GM12878 (cell line): ENCODE measurements at regions not wholly inside any gene's neighbourhood (a gene's known extent, or its start where the extent isn't known, plus 50 kb on each side); places are given as distances from the start of the nearest gene placed in this dataset.
A peak's percentile ranks its signal among the peaks of the same experiment; 100 is the strongest.

Experiments used
- ATF7 ChIP-seq: fragments of 450-650 bp; IDR thresholded peaks from 2 replicates; pipeline ENCODE4 v1.6.1; 2016; ENCODE audit warnings: low read depth, mild to moderate bottlenecking
- BCLAF1 ChIP-seq: fragments of 450-650 bp; IDR thresholded peaks from 2 replicates; pipeline ENCODE4 v1.6.1; 2017; ENCODE audit warnings: antibody characterized with exemption, mild to moderate bottlenecking, moderate library complexity
- BHLHE40 ChIP-seq, 2 experiments: fragments of 450-650 bp in 1 of 2; IDR thresholded peaks; 2 replicates each; pipeline ENCODE4 v1.6.1; 2011 to 2017; ENCODE audit warnings: low read depth in 2 of 2, borderline replicate concordance in 1 of 2, improper control_type of control experiment in 1 of 2, low read length in 1 of 2, mild to moderate bottlenecking in 1 of 2
- BMI1 ChIP-seq: fragments of 450-650 bp; IDR thresholded peaks from 2 replicates; pipeline ENCODE4 v1.6.1; 2016; ENCODE audit warnings: mild to moderate bottlenecking, moderate library complexity, borderline replicate concordance
- BRCA1 ChIP-seq: IDR thresholded peaks from 2 replicates; pipeline ENCODE4 v1.6.1; 2011; ENCODE audit warnings: low read depth, low read length, improper control_type of control experiment
- CREB1 ChIP-seq: IDR thresholded peaks from 2 replicates; pipeline ENCODE4 v1.6.1; 2012; ENCODE audit warnings: low read depth, mild to moderate bottlenecking, inconsistent platforms
- CREM ChIP-seq: IDR thresholded peaks from 2 replicates; pipeline ENCODE4 v1.6.1; 2014; ENCODE audit warnings: antibody characterized with exemption, low read depth
- E2F8 ChIP-seq: fragments of 450-650 bp; IDR thresholded peaks from 2 replicates; pipeline ENCODE4 v1.6.1; 2018; ENCODE audit warnings: mild to moderate bottlenecking, low read depth, moderate library complexity; ENCODE audit not compliant: partially characterized antibody
- IKZF2 ChIP-seq, 2 experiments: fragments of 450-650 bp; IDR thresholded peaks; 2 replicates each; pipeline ENCODE4 v1.6.1; 2017; ENCODE audit warnings: mild to moderate bottlenecking in 2 of 2, moderate library complexity in 2 of 2
- IRF3 ChIP-seq: fragments of 450-650 bp; IDR thresholded peaks from 2 replicates; pipeline ENCODE4 v1.6.1; 2014; ENCODE audit warnings: mild to moderate bottlenecking
- IRF4 ChIP-seq: IDR thresholded peaks from 2 replicates; pipeline ENCODE4 v1.6.1; 2011; ENCODE audit warnings: low read depth, low read length
- MEF2A ChIP-seq: IDR thresholded peaks from 2 replicates; pipeline ENCODE4 v1.6.1; 2011; ENCODE audit warnings: low read depth, mild to moderate bottlenecking, low read length, moderate library complexity; ENCODE audit not compliant: insufficient read depth
- MYB ChIP-seq: fragments of 150-350 bp; IDR thresholded peaks from 2 replicates; pipeline ENCODE4 v1.6.1; 2014; ENCODE audit warnings: mild to moderate bottlenecking, low read depth, low read length, borderline replicate concordance
- NFYA ChIP-seq: IDR thresholded peaks from 2 replicates; pipeline ENCODE4 v1.6.1; 2011; ENCODE audit warnings: low read depth, mild to moderate bottlenecking, low read length, improper control_type of control experiment, borderline replicate concordance
- PBX3 ChIP-seq: IDR thresholded peaks from 2 replicates; pipeline ENCODE4 v1.6.1; 2011; ENCODE audit warnings: mild to moderate bottlenecking, low read depth, low read length, moderate library complexity; ENCODE audit not compliant: insufficient replicate concordance
- RAD51 ChIP-seq: fragments of 450-650 bp; IDR thresholded peaks from 2 replicates; pipeline ENCODE4 v1.6.1; 2016; ENCODE audit warnings: moderate library complexity, mild to moderate bottlenecking, inconsistent platforms
- SMC3 ChIP-seq: IDR thresholded peaks from 2 replicates; pipeline ENCODE4 v1.6.1; 2011; ENCODE audit warnings: low read length, improper control_type of control experiment, borderline replicate concordance
- SP1 ChIP-seq: IDR thresholded peaks from one replicate; pipeline ENCODE4 v1.6.1; 2011; ENCODE audit warnings: low read depth, low read length
- SPI1 ChIP-seq: IDR thresholded peaks from 2 replicates; pipeline ENCODE4 v1.6.1; 2011; ENCODE audit warnings: low read depth, mild to moderate bottlenecking, low read length, moderate library complexity, borderline replicate concordance; ENCODE audit not compliant: insufficient read depth
- SRF ChIP-seq, 2 experiments: IDR thresholded peaks; 2 replicates each; pipeline ENCODE4 v1.6.1; 2011; ENCODE audit warnings: low read depth in 2 of 2, low read length in 2 of 2, mild to moderate bottlenecking in 1 of 2, moderate library complexity in 1 of 2
- SUPT20H ChIP-seq: IDR thresholded peaks from 2 replicates; pipeline ENCODE4 v1.6.1; 2011; ENCODE audit warnings: low read depth, mild to moderate bottlenecking, low read length, moderate library complexity, borderline replicate concordance; ENCODE audit not compliant: control insufficient read depth
- TARDBP ChIP-seq: IDR thresholded peaks from 2 replicates; pipeline ENCODE4 v1.6.1; 2016; ENCODE audit warnings: borderline replicate concordance
- WRNIP1 ChIP-seq: IDR thresholded peaks from 2 replicates; pipeline ENCODE4 v1.6.1; 2011; ENCODE audit warnings: low read depth, low read length, improper control_type of control experiment, borderline replicate concordance
- ZNF207 ChIP-seq: fragments of 450-650 bp; IDR thresholded peaks from 2 replicates; pipeline ENCODE4 v1.6.1; 2014; ENCODE audit warnings: antibody characterized with exemption, mild to moderate bottlenecking, borderline replicate concordance

- TF ChIP-seq BCLAF1, result no peak
- TF ChIP-seq CREM, result peak; percentile 47
- TF ChIP-seq IRF4, result peak; percentile 91
- no peak for TF ChIP-seq RAD51
- TF ChIP-seq SRF (IDR thresholded peaks at IDR 0.05; ENCODE audit: low read depth in 2 of 2, low read length in 2 of 2), result 0 out of 4 replicates have a peak, but pooled peaks of 1 of the 2 experiments have one; percentile 19
- TF ChIP-seq ATF7, result peak; percentile 43; the same call in 1 of the 2 replicates
- TF ChIP-seq CREB1, result no peak
- TF ChIP-seq MYB, result no peak
- TF ChIP-seq ZNF207, result no peak
- TF ChIP-seq SPI1, result peak; percentile 97
- TF ChIP-seq SUPT20H, result no peak
- TF ChIP-seq E2F8, result no peak
- TF ChIP-seq WRNIP1, result no peak
- 0 out of 2 replicates have a peak, but pooled peaks have one; percentile 49 for TF ChIP-seq MEF2A
- TF ChIP-seq IKZF2 (IDR thresholded peaks at IDR 0.05), result peak; percentile 98 to 99
- no peak for TF ChIP-seq TARDBP
- TF ChIP-seq SP1, result peak; percentile 11
- no peak for TF ChIP-seq IRF3
- TF ChIP-seq BHLHE40 (IDR thresholded peaks at IDR 0.05; ENCODE audit: borderline replicate concordance in 1 of 2, low read depth in 2 of 2, low read length in 1 of 2), result peak; percentile 61 to 68; a peak in 2 of 4 replicates
- no peak for TF ChIP-seq NFYA
- TF ChIP-seq SMC3, result no peak
- peak; percentile 71 for TF ChIP-seq BMI1
- TF ChIP-seq BRCA1, result no peak
- TF ChIP-seq PBX3, result no peak
Measured at GRCh38 chr7:136359333-136359903, 382.3 kb upstream of the MTPN start (continued).
